HG03469 (cell line): ENCODE measurements at regions not wholly inside any gene's neighbourhood (a gene's known extent, or its start where the extent isn't known, plus 50 kb on each side); places are given as distances from the start of the nearest gene placed in this dataset.

Experiments
- ATAC-seq: cut with Tn5 transposase; IDR thresholded peaks from one replicate; pipeline ENCODE4 v1.9.1; 2021; ENCODE audit warnings: mild to moderate bottlenecking, moderate library complexity, moderate number of reproducible peaks; ENCODE audit not compliant: unreplicated experiment

DNA sequence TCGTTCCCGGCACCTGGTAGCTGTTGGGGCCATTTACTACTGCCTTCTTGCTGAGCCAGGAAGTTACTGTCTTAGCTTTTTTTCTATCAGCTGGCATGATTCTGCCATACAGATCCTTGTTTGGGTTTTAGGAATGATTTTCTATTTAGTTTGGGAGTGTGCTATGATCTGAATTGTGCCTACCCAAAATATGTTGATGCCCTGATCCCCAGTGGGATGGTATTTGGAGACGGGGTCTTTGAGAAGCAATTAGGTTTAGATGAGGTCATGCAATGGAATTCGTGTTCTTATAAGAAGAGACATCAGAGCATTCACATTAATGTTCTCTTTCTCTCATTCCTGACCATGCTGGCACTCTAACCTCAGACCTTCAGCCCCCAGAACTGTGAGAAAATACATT is 59.4 kb upstream of the HS3ST2 start:
- ATAC-seq: no peak

DNA sequence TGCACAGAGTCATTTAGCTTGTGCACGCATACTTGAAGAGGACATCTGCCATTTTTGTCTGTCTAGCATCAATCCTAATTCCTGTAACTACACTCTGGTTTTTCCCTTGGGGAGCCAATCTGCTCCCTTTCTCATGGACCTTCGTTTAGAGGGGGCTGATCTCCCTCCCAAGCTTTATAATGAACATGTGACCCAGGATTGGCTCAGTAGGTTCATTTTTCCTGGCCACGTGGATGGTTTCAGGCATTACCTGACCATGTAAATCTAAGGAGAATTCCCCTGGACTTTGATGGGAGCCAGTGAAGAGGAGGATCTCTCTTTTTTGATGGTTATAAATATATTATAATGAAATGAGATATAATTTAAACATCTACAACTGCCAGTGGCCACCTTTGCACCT is 56.8 kb upstream of the HS3ST2 start:
- no peak for ATAC-seq

DNA sequence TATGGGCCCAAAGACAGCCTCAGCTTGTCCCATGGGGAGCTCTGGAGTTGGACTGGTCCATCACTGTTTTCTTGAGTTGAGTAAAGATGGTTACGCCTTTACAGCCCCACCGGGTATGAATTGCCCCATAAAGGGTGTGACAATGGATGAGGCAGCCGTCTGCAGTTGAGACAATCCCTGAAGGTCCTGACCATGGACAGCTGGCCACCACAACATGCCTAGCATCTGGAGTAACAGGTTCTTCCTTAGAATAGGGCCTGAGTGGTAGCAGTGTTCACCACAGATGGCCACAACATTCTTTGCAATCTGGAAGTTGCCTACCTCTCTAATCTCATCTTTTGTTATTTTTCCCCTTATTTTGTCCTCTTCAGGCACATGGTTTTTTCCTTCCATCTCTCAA is 51.5 kb upstream of the HS3ST2 start:
- no peak for ATAC-seq

DNA sequence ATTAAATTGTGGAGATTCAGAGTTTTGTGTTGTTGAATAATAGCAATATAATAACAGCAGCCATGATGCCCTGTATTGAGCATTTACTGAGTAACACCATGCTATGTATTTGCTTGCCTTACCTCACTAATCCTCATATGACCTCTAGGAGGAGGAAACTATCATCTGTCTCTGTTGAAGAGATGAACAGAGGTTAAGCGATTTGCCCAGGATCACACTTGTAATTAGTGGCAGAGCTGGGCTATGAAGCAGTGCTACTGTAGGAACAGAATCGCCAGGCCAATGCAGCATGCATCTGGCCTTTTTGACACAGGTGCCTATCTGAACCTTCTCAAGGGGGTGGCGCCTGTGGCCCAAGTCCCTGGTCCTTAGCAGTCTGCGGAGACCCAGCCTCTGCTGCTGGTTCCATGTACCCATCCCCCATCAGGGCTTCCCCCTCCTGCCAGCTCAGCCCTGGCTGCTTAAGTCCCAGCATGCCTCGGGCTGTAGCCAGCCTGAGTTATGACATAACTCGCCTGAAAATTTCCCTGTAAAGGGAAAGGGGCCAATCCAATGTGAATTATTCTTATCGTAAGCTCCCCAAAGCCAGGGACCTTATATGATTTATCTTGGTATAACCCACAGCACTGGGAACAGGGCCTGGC is 50.4 kb upstream of the HS3ST2 start:
- no peak for ATAC-seq
